Left ventricle myocardium inferior (tissue), 1 donor: ENCODE measurements at regions not wholly inside any gene's neighbourhood (a gene's known extent, or its start where the extent isn't known, plus 50 kb on each side); places are given as distances from the start of the nearest gene placed in this dataset.
"Not testable (repeated sequence)": the region's sequence is repeated elsewhere in the genome, so short reads cannot be mapped to it uniquely, and the experiment has no call there.

ENCODE experiments used
- DNase-seq: peaks from one replicate; pipeline ENCODE4 v3.0.0-alpha.2; 2020
- H3K27ac ChIP-seq: fragments of 200-600 bp; replicated peaks from 2 replicates; pipeline ENCODE4 v1.8.0; 2021
- H3K27me3 ChIP-seq: fragments of 200-600 bp; 2 replicates; pipeline ENCODE4 v1.8.0; 2021; ENCODE audit warnings: low read depth
- H3K36me3 ChIP-seq: fragments of 200-600 bp; 2 replicates; pipeline ENCODE4 v1.8.0; 2021
- H3K4me1 ChIP-seq: fragments of 200-600 bp; 2 replicates; pipeline ENCODE4 v1.8.0; 2021
- H3K4me3 ChIP-seq: fragments of 200-600 bp; 2 replicates; pipeline ENCODE4 v1.8.0; 2021; ENCODE audit warnings: mild to moderate bottlenecking, moderate library complexity
- H3K9me3 ChIP-seq: fragments of 200-600 bp; replicated peaks from 2 replicates; pipeline ENCODE4 v1.8.0; 2021
- intact Hi-C: fragments of 100-400 bp; cut with micrococcal nuclease; formaldehyde crosslinking; loops from one replicate; pipeline ENCODE4 v1.11.0; 2022
- TF ChIP-seq, protein P1 (sequence below): fragments of 200-600 bp; IDR thresholded peaks from 2 replicates; pipeline ENCODE4 v1.8.0; 2021; ENCODE audit warnings: antibody characterized with exemption, mild to moderate bottlenecking, borderline replicate concordance
- donor health status: DM: no; HTN: yes; CAD: no; lungs with severe emphysema.

DNA sequence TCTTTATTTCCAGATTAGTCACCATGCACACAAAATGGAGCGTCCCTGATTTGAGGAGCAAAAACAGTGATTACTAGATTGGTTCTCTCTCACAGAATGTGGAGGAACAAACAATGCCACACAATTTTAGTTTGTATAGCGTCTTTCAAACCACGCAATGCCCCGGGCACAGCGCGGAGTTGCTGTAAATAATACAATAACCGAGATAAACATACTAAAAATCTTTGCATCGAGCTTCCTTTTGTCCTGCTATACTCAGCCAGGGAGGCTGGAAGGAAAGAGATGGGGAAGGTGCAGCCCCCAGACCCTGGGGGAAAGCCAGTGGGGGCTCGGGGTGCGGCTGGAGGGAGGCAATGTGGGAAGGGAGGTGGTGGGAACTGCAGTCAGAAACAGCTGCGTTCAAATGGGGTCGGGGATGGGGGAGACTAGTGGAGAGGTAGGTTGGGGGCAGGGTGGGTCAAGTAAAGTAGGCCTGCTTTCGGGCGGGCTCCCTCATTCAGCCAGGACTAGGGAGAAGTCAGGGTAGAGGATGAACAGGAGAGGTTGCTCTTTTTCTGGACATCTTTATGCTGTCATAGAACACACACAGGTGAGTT lies 366.3 kb downstream of the RPS6KC1 start:
- no peaks in the 10 kb centered on the region for H3K9me3 ChIP-seq
- H3K27me3 ChIP-seq, result no peaks in the 10 kb centered on the region
- no peak overlapping the region for H3K27ac ChIP-seq
- peaks cover 3% of the 10 kb centered on the region for H3K4me1 ChIP-seq
- no peak overlapping the region for H3K4me3 ChIP-seq
- H3K36me3 ChIP-seq, result no peaks in the 10 kb centered on the region
- DNase-seq, result no peak
- intact Hi-C loops, result no loop called here
- TF ChIP-seq, protein P1, sequence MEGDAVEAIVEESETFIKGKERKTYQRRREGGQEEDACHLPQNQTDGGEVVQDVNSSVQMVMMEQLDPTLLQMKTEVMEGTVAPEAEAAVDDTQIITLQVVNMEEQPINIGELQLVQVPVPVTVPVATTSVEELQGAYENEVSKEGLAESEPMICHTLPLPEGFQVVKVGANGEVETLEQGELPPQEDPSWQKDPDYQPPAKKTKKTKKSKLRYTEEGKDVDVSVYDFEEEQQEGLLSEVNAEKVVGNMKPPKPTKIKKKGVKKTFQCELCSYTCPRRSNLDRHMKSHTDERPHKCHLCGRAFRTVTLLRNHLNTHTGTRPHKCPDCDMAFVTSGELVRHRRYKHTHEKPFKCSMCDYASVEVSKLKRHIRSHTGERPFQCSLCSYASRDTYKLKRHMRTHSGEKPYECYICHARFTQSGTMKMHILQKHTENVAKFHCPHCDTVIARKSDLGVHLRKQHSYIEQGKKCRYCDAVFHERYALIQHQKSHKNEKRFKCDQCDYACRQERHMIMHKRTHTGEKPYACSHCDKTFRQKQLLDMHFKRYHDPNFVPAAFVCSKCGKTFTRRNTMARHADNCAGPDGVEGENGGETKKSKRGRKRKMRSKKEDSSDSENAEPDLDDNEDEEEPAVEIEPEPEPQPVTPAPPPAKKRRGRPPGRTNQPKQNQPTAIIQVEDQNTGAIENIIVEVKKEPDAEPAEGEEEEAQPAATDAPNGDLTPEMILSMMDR, result no peak

DNA sequence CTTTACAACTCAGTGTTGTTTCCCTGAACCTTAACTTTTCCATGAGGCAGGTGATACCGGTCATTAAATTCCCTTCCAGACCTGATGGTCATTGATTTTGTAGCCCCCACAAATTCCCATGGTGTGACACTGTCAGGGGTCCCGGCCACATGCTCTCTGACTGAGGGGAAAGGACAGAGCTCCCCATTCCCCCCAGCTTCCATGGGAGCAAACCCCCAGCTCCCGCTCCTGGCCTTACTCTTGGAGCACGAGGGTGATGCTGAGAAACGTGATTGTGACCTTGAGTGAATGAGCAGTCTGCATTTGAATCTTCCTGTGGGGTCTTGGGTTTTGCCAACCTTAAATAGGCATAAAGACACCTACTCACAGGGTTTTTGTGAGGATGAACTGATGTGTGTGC lies 366.8 kb downstream of the RPS6KC1 start:
- peaks cover 3% of the 10 kb centered on the region for H3K4me1 ChIP-seq
- TF ChIP-seq, protein P1, result no peak
- H3K9me3 ChIP-seq, result no peaks in the 10 kb centered on the region
- DNase-seq, result no peak
- H3K27me3 ChIP-seq, result no peaks in the 10 kb centered on the region
- H3K36me3 ChIP-seq, result no peaks in the 10 kb centered on the region
- no peak overlapping the region for H3K4me3 ChIP-seq
- no peak overlapping the region for H3K27ac ChIP-seq
- intact Hi-C loops, result no loop called here

DNA sequence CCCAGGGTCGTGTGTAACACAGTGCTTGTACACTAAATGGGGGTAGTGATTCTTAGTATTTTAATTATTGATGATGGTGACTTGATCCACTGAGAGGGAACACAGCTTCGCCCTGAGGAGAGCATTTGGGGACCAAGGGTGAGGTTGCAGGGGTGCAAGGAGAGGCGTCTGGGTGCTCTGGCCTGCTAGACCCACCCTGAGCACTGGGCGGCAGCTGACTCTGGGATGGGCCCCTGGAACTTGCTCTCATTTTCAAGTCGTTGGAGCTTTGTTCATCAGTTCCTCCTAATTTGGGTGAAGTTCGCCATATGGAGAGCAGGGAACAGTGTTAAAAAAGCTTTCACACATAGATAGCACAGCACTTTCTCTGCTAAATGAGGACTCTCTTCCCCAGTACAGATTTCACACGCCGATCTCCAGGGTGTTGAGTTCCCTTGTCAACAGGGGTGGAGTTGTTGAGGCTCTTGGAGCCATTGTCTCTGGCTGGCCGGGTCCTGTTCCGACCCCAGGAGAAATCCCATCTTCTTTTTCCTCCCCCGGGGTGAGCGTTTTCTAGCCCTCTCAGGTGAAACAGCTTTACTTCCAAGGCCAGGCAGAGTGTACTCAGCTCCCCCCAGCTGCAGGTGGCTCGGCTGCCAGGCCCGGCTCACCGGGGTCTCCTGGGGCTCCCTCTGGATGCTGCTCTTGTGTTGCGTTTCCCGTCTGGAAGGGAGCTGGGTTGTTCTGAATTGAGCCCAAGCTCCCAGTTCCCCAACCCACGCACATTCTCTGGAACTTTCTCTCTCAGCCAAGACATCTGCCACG lies 367.4 kb downstream of the RPS6KC1 start:
- H3K36me3 ChIP-seq, result no peaks in the 10 kb centered on the region
- no peak overlapping the region for H3K4me3 ChIP-seq
- no peaks in the 10 kb centered on the region for H3K9me3 ChIP-seq
- no peaks in the 10 kb centered on the region for H3K27me3 ChIP-seq
- intact Hi-C loops, result no loop called here
- H3K27ac ChIP-seq, result no peak overlapping the region
- DNase-seq, result no peak
- TF ChIP-seq, protein P1, result no peak
- H3K4me1 ChIP-seq, result peaks cover 3% of the 10 kb centered on the region

DNA sequence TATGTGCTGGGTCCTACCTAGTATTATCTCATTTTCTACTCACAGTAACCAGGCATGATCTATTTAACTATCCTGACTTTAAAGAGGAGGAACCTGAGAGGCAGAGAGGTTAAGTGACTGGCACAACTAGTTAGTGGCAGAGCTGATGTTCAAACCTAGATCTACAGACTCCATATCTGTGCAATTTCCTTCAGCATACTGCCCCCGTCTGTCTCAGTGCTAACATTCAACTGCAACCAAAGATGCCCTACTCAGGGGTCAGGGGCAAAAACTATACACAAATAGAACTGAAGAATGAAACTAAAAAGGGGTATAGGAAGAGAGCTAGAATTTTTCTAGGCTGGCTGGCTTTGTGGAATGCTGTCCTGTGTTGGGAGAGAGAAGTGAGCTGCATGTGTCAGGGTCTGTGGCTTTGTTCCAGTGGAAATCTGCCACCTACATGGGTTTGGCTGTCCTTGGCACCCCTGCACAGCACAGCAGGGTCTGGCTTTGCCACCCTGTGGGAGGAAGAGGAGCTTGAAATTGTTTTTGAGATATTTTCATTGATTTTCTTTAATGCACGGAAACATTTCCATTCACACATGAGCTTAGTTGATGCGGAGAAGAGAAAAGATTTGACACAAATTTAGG lies 368.5 kb downstream of the RPS6KC1 start:
- no peaks in the 10 kb centered on the region for H3K27me3 ChIP-seq
- no peak overlapping the region for H3K4me3 ChIP-seq
- TF ChIP-seq, protein P1, result no peak
- intact Hi-C loops, result no loop called here
- no peak overlapping the region for H3K27ac ChIP-seq
- H3K36me3 ChIP-seq, result no peaks in the 10 kb centered on the region
- peaks cover 3% of the 10 kb centered on the region for H3K4me1 ChIP-seq
- no peaks in the 10 kb centered on the region for H3K9me3 ChIP-seq
- DNase-seq, result no peak

DNA sequence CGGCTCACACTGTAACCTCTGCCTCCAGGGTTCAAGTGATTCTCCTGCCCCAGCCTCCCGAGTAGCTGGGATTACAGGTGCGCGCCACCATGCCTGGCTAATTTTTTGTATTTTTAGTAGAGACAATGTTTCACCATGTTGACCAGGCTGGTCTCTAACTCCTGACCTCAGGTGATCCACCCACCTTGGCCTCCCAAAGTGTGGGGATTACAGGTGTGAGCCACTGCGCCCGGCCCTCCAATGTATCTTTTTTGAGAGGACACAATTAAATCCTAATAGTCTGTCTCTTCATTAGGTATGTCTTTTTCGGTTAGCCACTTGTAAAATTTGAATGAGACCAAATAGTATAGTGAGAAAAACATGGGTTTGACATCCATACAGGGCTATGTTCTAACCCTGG lies 370.1 kb downstream of the RPS6KC1 start:
- DNase-seq, H3K4me1 ChIP-seq, intact Hi-C loops, H3K27ac ChIP-seq, H3K4me3 ChIP-seq, H3K36me3 ChIP-seq, H3K27me3 ChIP-seq, H3K9me3 ChIP-seq: not testable (repeated sequence)

DNA sequence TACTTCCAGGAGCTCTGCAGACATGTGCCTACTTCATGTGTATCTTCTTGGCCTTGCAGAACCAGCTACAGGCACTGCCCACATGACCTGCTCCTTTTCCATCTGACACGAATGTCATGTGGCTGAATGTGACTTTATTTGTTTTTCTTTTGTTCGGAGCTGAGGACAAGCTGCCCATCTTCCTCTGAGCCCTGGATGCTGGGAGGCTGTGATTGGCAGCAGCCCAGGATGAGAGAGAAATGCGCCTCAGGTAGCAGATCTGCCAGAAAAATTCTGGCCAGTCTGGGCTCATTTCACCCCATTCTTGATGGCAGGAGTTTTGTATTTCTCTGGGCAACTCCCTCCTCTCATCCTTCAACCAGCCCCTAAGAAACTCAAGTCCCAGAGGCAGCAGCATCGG lies 372.0 kb downstream of the RPS6KC1 start:
- no peak overlapping the region for H3K4me3 ChIP-seq
- H3K36me3 ChIP-seq, result no peaks in the 10 kb centered on the region
- intact Hi-C loops, result no loop called here
- no peak for DNase-seq
- no peaks in the 10 kb centered on the region for H3K27me3 ChIP-seq
- H3K9me3 ChIP-seq, result no peaks in the 10 kb centered on the region
- H3K4me1 ChIP-seq, result peaks cover 3% of the 10 kb centered on the region
- H3K27ac ChIP-seq, result no peak overlapping the region
- TF ChIP-seq, protein P1, result no peak
